GM23248 (cell line): ENCODE measurements at regions not wholly inside any gene's neighbourhood (a gene's known extent, or its start where the extent isn't known, plus 50 kb on each side); places are given as distances from the start of the nearest gene placed in this dataset.

Source experiments
- DNase-seq: peaks from one replicate; pipeline ENCODE4 v3.0.0-alpha.2; 2015
- H2AFZ ChIP-seq: fragments of 200-600 bp; sonication (generic); 2 replicates; pipeline ENCODE4 v1.6.1; 2016; ENCODE audit warnings: antibody characterized with exemption
- H3F3A ChIP-seq: fragments of 200-600 bp; sonication (generic); 2 replicates; pipeline ENCODE4 v1.6.1; 2016; ENCODE audit warnings: mild to moderate bottlenecking, antibody characterized with exemption, mixed run types; ENCODE audit not compliant: insufficient read depth
- H3K27ac ChIP-seq: fragments of 200-600 bp; sonication (generic); 2 replicates; pipeline ENCODE4 v1.5.1; 2016; ENCODE audit warnings: mild to moderate bottlenecking
- H3K27me3 ChIP-seq: fragments of 200-600 bp; sonication (generic); replicated peaks from 2 replicates; pipeline ENCODE4 v1.6.1; 2016; ENCODE audit warnings: mild to moderate bottlenecking; ENCODE audit not compliant: insufficient read depth
- H3K36me3 ChIP-seq: fragments of 200-600 bp; sonication (generic); 2 replicates; pipeline ENCODE4 v1.6.1; 2016; ENCODE audit warnings: low read depth, mild to moderate bottlenecking
- H3K4me1 ChIP-seq: fragments of 200-600 bp; sonication (generic); 2 replicates; pipeline ENCODE4 v1.6.1; 2016; ENCODE audit warnings: mild to moderate bottlenecking; ENCODE audit not compliant: insufficient read depth
- H3K4me2 ChIP-seq: fragments of 200-600 bp; sonication (generic); one replicate; pipeline ENCODE4 v1.6.1; 2016; ENCODE audit warnings: mild to moderate bottlenecking; ENCODE audit not compliant: unreplicated experiment
- H3K4me3 ChIP-seq: fragments of 200-600 bp; sonication (generic); 2 replicates; pipeline ENCODE4 v1.5.1; 2016; ENCODE audit warnings: mild to moderate bottlenecking
- H3K79me2 ChIP-seq: fragments of 200-600 bp; sonication (generic); 2 replicates; pipeline ENCODE4 v1.6.1; 2016; ENCODE audit warnings: mild to moderate bottlenecking; ENCODE audit not compliant: insufficient read depth
- H3K9ac ChIP-seq: fragments of 200-600 bp; sonication (generic); 2 replicates; pipeline ENCODE4 v1.6.1; 2016; ENCODE audit warnings: mild to moderate bottlenecking
- H3K9me2 ChIP-seq: fragments of 200-600 bp; sonication (generic); 2 replicates; pipeline ENCODE4 v1.6.1; 2016; ENCODE audit warnings: mixed run types, mild to moderate bottlenecking, moderate library complexity; ENCODE audit not compliant: insufficient read depth
- H3K9me3 ChIP-seq: fragments of 200-600 bp; sonication (generic); one replicate; pipeline ENCODE4 v1.6.1; 2017; ENCODE audit warnings: low read depth
- H4K20me1 ChIP-seq: fragments of 200-600 bp; sonication (generic); 2 replicates; pipeline ENCODE4 v1.6.0; 2016; ENCODE audit not compliant: insufficient read depth
- EZH2 ChIP-seq: fragments of 200-600 bp; sonication (generic); IDR thresholded peaks from 2 replicates; pipeline ENCODE4 v1.6.1; 2018; ENCODE audit warnings: antibody characterized with exemption, mild to moderate bottlenecking; ENCODE audit not compliant: insufficient read depth, poor library complexity, severe bottlenecking
- EZH2phosphoT487 ChIP-seq: fragments of 200-600 bp; sonication (generic); IDR thresholded peaks from 2 replicates; pipeline ENCODE4 v1.6.1; 2018; ENCODE audit warnings: antibody characterized with exemption, moderate library complexity, mild to moderate bottlenecking, low read depth; ENCODE audit not compliant: insufficient read depth
- WGBS, 2 experiments: methylation state at CpG; one replicate each; pipeline ENCODE4 v1.1.6; 2015 to 2017; ENCODE audit warnings: low lambda C conversion rate in 2 of 2, low coverage in 1 of 2; ENCODE audit errors: missing lambda C conversion rate in 2 of 2; 5-methylcytosine and 5-hydroxymethylcytosine counted together
- in situ Hi-C: fragments of 300-500 bp; cut with MboI; formaldehyde crosslinking; loops from 2 replicates; pipeline ENCODE4 v1.15.0; 2020

- Histone ChIP-seq H3K27me3 (no peaks in the 10 kb centered on the region; the same call in 1 of the 2 replicates), H3K9me2 (no peaks in the 10 kb centered on the region), H3K36me3 (no peaks in the 10 kb centered on the region), H2AFZ (no peak overlapping the region), H3K79me2 (no peaks in the 10 kb centered on the region), H3K9ac (no peak overlapping the region), H3K4me1 (no peaks in the 10 kb centered on the region), H4K20me1 (no peaks in the 10 kb centered on the region), H3K4me3 (no peak overlapping the region), H3K27ac (no peak overlapping the region), H3F3A (no peaks in the 10 kb centered on the region), H3K4me2 (no peak overlapping the region), H3K9me3 (no peaks in the 10 kb centered on the region)
- 43 to 49% methylated on average over 5 of the region's 5 CpGs for WGBS, 2 experiments
- no peak for DNase-seq
- TF ChIP-seq EZH2, result no peak
- TF ChIP-seq EZH2phosphoT487, result no peak
- in situ Hi-C loops, result no loop called here
Measured at GRCh38 chr20:60664106-60664505, 588.0 kb upstream of the CDH4 start.

GRCh38 chr20:60667641-60668040 lies 584.4 kb upstream of the CDH4 start:
- TF ChIP-seq EZH2phosphoT487 (no peak), EZH2 (no peak)
- Histone ChIP-seq H3K27me3 (no peaks in the 10 kb centered on the region), H3K4me2 (no peak overlapping the region), H3K9me2 (no peaks in the 10 kb centered on the region), H3K27ac (no peak overlapping the region), H2AFZ (no peak overlapping the region), H3K9ac (no peak overlapping the region), H3K4me3 (no peak overlapping the region), H3K36me3 (no peaks in the 10 kb centered on the region), H3F3A (no peaks in the 10 kb centered on the region), H4K20me1 (no peaks in the 10 kb centered on the region), H3K9me3 (no peaks in the 10 kb centered on the region), H3K79me2 (no peaks in the 10 kb centered on the region), H3K4me1 (no peaks in the 10 kb centered on the region)
- DNase-seq, result no peak
- in situ Hi-C loops, result no loop called here
- WGBS, 2 experiments, result 2 to 4% methylated on average over 6 of the region's 6 CpGs

- H3K9me3 ChIP-seq, result no peaks in the 10 kb centered on the region
- no peaks in the 10 kb centered on the region for H3K9me2 ChIP-seq
- no peaks in the 10 kb centered on the region for H4K20me1 ChIP-seq
- in situ Hi-C loops, result no loop called here
- H3K4me2 ChIP-seq, result no peak overlapping the region
- no peaks in the 10 kb centered on the region for H3K4me1 ChIP-seq
- no peaks in the 10 kb centered on the region for H3F3A ChIP-seq
- H3K27me3 ChIP-seq, result no peaks in the 10 kb centered on the region
- H2AFZ ChIP-seq, result no peak overlapping the region
- H3K79me2 ChIP-seq, result no peaks in the 10 kb centered on the region
- H3K36me3 ChIP-seq, result no peaks in the 10 kb centered on the region
- WGBS, 2 experiments, result 43 to 49% methylated on average over 7 of the region's 7 CpGs
- no peak for DNase-seq
- no peak for TF ChIP-seq EZH2phosphoT487
- TF ChIP-seq EZH2, result no peak
- H3K4me3 ChIP-seq, result no peak overlapping the region
- H3K27ac ChIP-seq, result no peak overlapping the region
- no peak overlapping the region for H3K9ac ChIP-seq
Measured at GRCh38 chr20:60669211-60669610, 582.9 kb upstream of the CDH4 start.

- no peak overlapping the region for H3K9ac ChIP-seq
- H3K4me3 ChIP-seq, result no peak overlapping the region
- in situ Hi-C loops, result no loop called here
- H3F3A ChIP-seq, result no peaks in the 10 kb centered on the region
- H2AFZ ChIP-seq, result no peak overlapping the region
- no peaks in the 10 kb centered on the region for H3K27me3 ChIP-seq
- no peaks in the 10 kb centered on the region for H3K9me3 ChIP-seq
- no peaks in the 10 kb centered on the region for H3K79me2 ChIP-seq
- no peaks in the 10 kb centered on the region for H3K9me2 ChIP-seq
- DNase-seq, result no peak
- no peaks in the 10 kb centered on the region for H3K4me1 ChIP-seq
- H3K27ac ChIP-seq, result no peak overlapping the region
- H4K20me1 ChIP-seq, result no peaks in the 10 kb centered on the region
- no peak overlapping the region for H3K4me2 ChIP-seq
- H3K36me3 ChIP-seq, result no peaks in the 10 kb centered on the region
- no peak for TF ChIP-seq EZH2phosphoT487
- no peak for TF ChIP-seq EZH2
Measured at GRCh38 chr20:60676011-60676410, 576.0 kb upstream of the CDH4 start.

- DNase-seq, result no peak
- no peaks in the 10 kb centered on the region for H3K9me3 ChIP-seq
- no peak overlapping the region for H3K4me3 ChIP-seq
- H3K27ac ChIP-seq, result no peak overlapping the region
- H3K36me3 ChIP-seq, result no peaks in the 10 kb centered on the region
- no peaks in the 10 kb centered on the region for H4K20me1 ChIP-seq
- no peak overlapping the region for H2AFZ ChIP-seq
- no peaks in the 10 kb centered on the region for H3K79me2 ChIP-seq
- in situ Hi-C loops, result no loop called here
- no peak overlapping the region for H3K9ac ChIP-seq
- H3K27me3 ChIP-seq, result no peaks in the 10 kb centered on the region
- no peaks in the 10 kb centered on the region for H3K9me2 ChIP-seq
- H3K4me1 ChIP-seq, result no peaks in the 10 kb centered on the region
- no peak overlapping the region for H3K4me2 ChIP-seq
- 45% methylated on average over 1 of the region's 1 CpG for WGBS, 2 experiments
- H3F3A ChIP-seq, result no peaks in the 10 kb centered on the region
- TF ChIP-seq EZH2 (no peak), EZH2phosphoT487 (no peak)
Measured at GRCh38 chr20:60677819-60678218, 574.2 kb upstream of the CDH4 start.
